Activated naive CD8-positive, alpha-beta T cell treated with anti-CD3 and anti-CD28 coated beads, Interleukin-2, amount 50 U/mL, for 24 hours (primary cell): ENCODE measurements at regions not wholly inside any gene's neighbourhood (a gene's known extent, or its start where the extent isn't known, plus 50 kb on each side); places are given as distances from the start of the nearest gene placed in this dataset.

Experiments
- ATAC-seq: fragments of 150-1000 bp; cut with Tn5 transposase; one replicate; pipeline ENCODE4 v1.10.0; 2021
- DNase-seq: peaks from one replicate; pipeline ENCODE4 v3.0.0; 2021
- H3K27ac Mint-ChIP-seq: one replicate; pipeline ENCODE4 v1.8.0; 2021; ENCODE audit warnings: mild to moderate bottlenecking, mixed read lengths
- H3K27me3 Mint-ChIP-seq: one replicate; pipeline ENCODE4 v1.8.0; 2021; ENCODE audit warnings: mixed read lengths
- H3K36me3 Mint-ChIP-seq: one replicate; pipeline ENCODE4 v1.8.0; 2021; ENCODE audit warnings: low read depth, mixed read lengths
- H3K4me1 Mint-ChIP-seq: one replicate; pipeline ENCODE4 v1.8.0; 2021; ENCODE audit warnings: mixed read lengths
- H3K4me3 Mint-ChIP-seq: one replicate; pipeline ENCODE4 v1.8.0; 2021; ENCODE audit warnings: mild to moderate bottlenecking, moderate library complexity, mixed read lengths
- H3K9me3 Mint-ChIP-seq: one replicate; pipeline ENCODE4 v1.8.0; 2021; ENCODE audit warnings: mixed read lengths

- DNase-seq (no peak), ATAC-seq (peak; percentile 85)
- Mint-ChIP-seq H3K36me3 (peaks cover 6% of the 10 kb centered on the region), H3K27me3 (no peaks in the 10 kb centered on the region), H3K9me3 (peaks cover 14% of the 10 kb centered on the region), H3K4me3 (no peak overlapping the region), H3K4me1 (peaks cover 39% of the 10 kb centered on the region), H3K27ac (peak overlapping the region; percentile 97)
These were observed 381.6 kb downstream of the VRK1 start for GRCh38 chr14:97178781-97179180.

- Mint-ChIP-seq H3K27ac (peak overlapping the region; percentile 97), H3K9me3 (peaks cover 14% of the 10 kb centered on the region), H3K4me3 (peak overlapping the region; percentile 71), H3K27me3 (no peaks in the 10 kb centered on the region), H3K36me3 (peaks cover 6% of the 10 kb centered on the region), H3K4me1 (peaks cover 39% of the 10 kb centered on the region)
- peak; percentile 74 for ATAC-seq
- DNase-seq: peak; percentile 27
These were observed 382.4 kb downstream of the VRK1 start for GRCh38 chr14:97179573-97179972.

GRCh38 chr14:97180304-97181200 is 383.4 kb downstream of the VRK1 start:
- ATAC-seq: peak; percentile 9
- peak; percentile 12 for DNase-seq
- Mint-ChIP-seq H3K9me3 (peaks cover 14% of the 10 kb centered on the region), H3K4me3 (no peak overlapping the region), H3K27me3 (no peaks in the 10 kb centered on the region), H3K4me1 (peaks cover 39% of the 10 kb centered on the region), H3K36me3 (peaks cover 6% of the 10 kb centered on the region), H3K27ac (peak overlapping the region; percentile 97)

- no peak for DNase-seq
- Mint-ChIP-seq H3K4me1 (peaks cover 9% of the 10 kb centered on the region), H3K9me3 (peaks cover 7% of the 10 kb centered on the region), H3K36me3 (peaks cover 3% of the 10 kb centered on the region), H3K27ac (no peak overlapping the region), H3K4me3 (no peak overlapping the region), H3K27me3 (no peaks in the 10 kb centered on the region)
- ATAC-seq: no peak
These were observed 388.0 kb downstream of the VRK1 start for GRCh38 chr14:97185186-97185585.

GRCh38 chr14:97187916-97188315 is 390.7 kb downstream of the VRK1 start:
- Mint-ChIP-seq H3K27ac (no peak overlapping the region), H3K27me3 (peaks cover 3% of the 10 kb centered on the region), H3K4me3 (no peak overlapping the region), H3K4me1 (no peaks in the 10 kb centered on the region), H3K9me3 (no peaks in the 10 kb centered on the region), H3K36me3 (no peaks in the 10 kb centered on the region)
- DNase-seq (no peak), ATAC-seq (no peak)

GRCh38 chr14:97196336-97196735 is 399.2 kb downstream of the VRK1 start:
- Mint-ChIP-seq H3K4me1 (peaks cover 3% of the 10 kb centered on the region), H3K4me3 (no peak overlapping the region), H3K9me3 (peaks cover 10% of the 10 kb centered on the region), H3K27me3 (peaks cover 3% of the 10 kb centered on the region), H3K36me3 (peaks cover 5% of the 10 kb centered on the region), H3K27ac (no peak overlapping the region)
- ATAC-seq (no peak), DNase-seq (no peak)

GRCh38 chr14:97198813-97199212 is 401.6 kb downstream of the VRK1 start:
- peaks cover 10% of the 10 kb centered on the region for H3K9me3 Mint-ChIP-seq
- ATAC-seq (no peak), DNase-seq (no peak)
- H3K27me3 Mint-ChIP-seq: no peaks in the 10 kb centered on the region
- peaks cover 3% of the 10 kb centered on the region for H3K4me1 Mint-ChIP-seq
- no peak overlapping the region for H3K4me3 Mint-ChIP-seq
- H3K27ac Mint-ChIP-seq: no peak overlapping the region
- peaks cover 5% of the 10 kb centered on the region for H3K36me3 Mint-ChIP-seq

GRCh38 chr14:97200245-97200644 is 403.1 kb downstream of the VRK1 start:
- H3K4me3 Mint-ChIP-seq: no peak overlapping the region
- H3K27ac Mint-ChIP-seq: no peak overlapping the region
- H3K36me3 Mint-ChIP-seq: peaks cover 3% of the 10 kb centered on the region
- H3K4me1 Mint-ChIP-seq: peaks cover 3% of the 10 kb centered on the region
- DNase-seq: no peak
- H3K27me3 Mint-ChIP-seq: no peaks in the 10 kb centered on the region
- peaks cover 7% of the 10 kb centered on the region for H3K9me3 Mint-ChIP-seq
- ATAC-seq: no peak

GRCh38 chr14:97206916-97207315 is 409.7 kb downstream of the VRK1 start:
- DNase-seq (no peak), ATAC-seq (no peak)
- no peak overlapping the region for H3K27ac Mint-ChIP-seq
- peaks cover 3% of the 10 kb centered on the region for H3K27me3 Mint-ChIP-seq
- no peaks in the 10 kb centered on the region for H3K4me1 Mint-ChIP-seq
- no peaks in the 10 kb centered on the region for H3K36me3 Mint-ChIP-seq
- no peak overlapping the region for H3K4me3 Mint-ChIP-seq
- no peaks in the 10 kb centered on the region for H3K9me3 Mint-ChIP-seq

- H3K9me3 Mint-ChIP-seq: no peaks in the 10 kb centered on the region
- no peaks in the 10 kb centered on the region for H3K4me1 Mint-ChIP-seq
- no peak overlapping the region for H3K4me3 Mint-ChIP-seq
- DNase-seq: no peak
- H3K27ac Mint-ChIP-seq: no peak overlapping the region
- H3K36me3 Mint-ChIP-seq: no peaks in the 10 kb centered on the region
- no peak for ATAC-seq
- H3K27me3 Mint-ChIP-seq: peaks cover 3% of the 10 kb centered on the region
These were observed 413.0 kb downstream of the VRK1 start for GRCh38 chr14:97210202-97210601.

GRCh38 chr14:97212399-97212798 is 415.2 kb downstream of the VRK1 start:
- DNase-seq (no peak), ATAC-seq (no peak)
- Mint-ChIP-seq H3K36me3 (no peaks in the 10 kb centered on the region), H3K27me3 (peaks cover 6% of the 10 kb centered on the region), H3K4me1 (no peaks in the 10 kb centered on the region), H3K27ac (no peak overlapping the region), H3K9me3 (no peaks in the 10 kb centered on the region), H3K4me3 (no peak overlapping the region)

- Mint-ChIP-seq H3K27me3 (peaks cover 10% of the 10 kb centered on the region), H3K4me3 (no peak overlapping the region), H3K27ac (no peak overlapping the region), H3K4me1 (peaks cover 3% of the 10 kb centered on the region), H3K9me3 (no peaks in the 10 kb centered on the region), H3K36me3 (no peaks in the 10 kb centered on the region)
- no peak for DNase-seq
- no peak for ATAC-seq
These were observed 416.5 kb downstream of the VRK1 start for GRCh38 chr14:97213720-97214119.

- no peak overlapping the region for H3K4me3 Mint-ChIP-seq
- H3K4me1 Mint-ChIP-seq: peaks cover 17% of the 10 kb centered on the region
- H3K36me3 Mint-ChIP-seq: no peaks in the 10 kb centered on the region
- no peak overlapping the region for H3K27ac Mint-ChIP-seq
- peaks cover 15% of the 10 kb centered on the region for H3K27me3 Mint-ChIP-seq
- ATAC-seq: no peak
- DNase-seq: no peak
- no peaks in the 10 kb centered on the region for H3K9me3 Mint-ChIP-seq
These were observed 418.2 kb downstream of the VRK1 start for GRCh38 chr14:97215263-97215969.

- ATAC-seq: no peak
- Mint-ChIP-seq H3K4me3 (no peak overlapping the region), H3K9me3 (no peaks in the 10 kb centered on the region), H3K4me1 (peaks cover 17% of the 10 kb centered on the region), H3K27ac (no peak overlapping the region), H3K36me3 (no peaks in the 10 kb centered on the region), H3K27me3 (peaks cover 15% of the 10 kb centered on the region)
- DNase-seq: no peak
These were observed 420.1 kb downstream of the VRK1 start for GRCh38 chr14:97217111-97217885.
